Astrocyte of the cerebellum (primary cell): ENCODE measurements at regions not wholly inside any gene's neighbourhood (a gene's known extent, or its start where the extent isn't known, plus 50 kb on each side); places are given as distances from the start of the nearest gene placed in this dataset.

Source experiments
- DNase-seq: peaks from one replicate; pipeline ENCODE4 v3.0.0-alpha.2; 2011; ENCODE audit warnings: low read depth
- H3K4me3 ChIP-seq: 2 replicates; pipeline ENCODE4 v1.5.1; 2011; ENCODE audit warnings: mild to moderate bottlenecking, low read depth, low read length, moderate library complexity
- in situ Hi-C: cut with HindIII; loops from 2 replicates; pipeline ENCODE4 v1.10.0; 2017; ENCODE audit warnings: low sequenced_read_pairs
- TF ChIP-seq, protein P1 (sequence below): IDR thresholded peaks from 2 replicates; pipeline ENCODE4 v1.5.1; 2012; ENCODE audit warnings: low read length, low read depth, moderate library complexity, mild to moderate bottlenecking; ENCODE audit errors: missing control alignments

DNA sequence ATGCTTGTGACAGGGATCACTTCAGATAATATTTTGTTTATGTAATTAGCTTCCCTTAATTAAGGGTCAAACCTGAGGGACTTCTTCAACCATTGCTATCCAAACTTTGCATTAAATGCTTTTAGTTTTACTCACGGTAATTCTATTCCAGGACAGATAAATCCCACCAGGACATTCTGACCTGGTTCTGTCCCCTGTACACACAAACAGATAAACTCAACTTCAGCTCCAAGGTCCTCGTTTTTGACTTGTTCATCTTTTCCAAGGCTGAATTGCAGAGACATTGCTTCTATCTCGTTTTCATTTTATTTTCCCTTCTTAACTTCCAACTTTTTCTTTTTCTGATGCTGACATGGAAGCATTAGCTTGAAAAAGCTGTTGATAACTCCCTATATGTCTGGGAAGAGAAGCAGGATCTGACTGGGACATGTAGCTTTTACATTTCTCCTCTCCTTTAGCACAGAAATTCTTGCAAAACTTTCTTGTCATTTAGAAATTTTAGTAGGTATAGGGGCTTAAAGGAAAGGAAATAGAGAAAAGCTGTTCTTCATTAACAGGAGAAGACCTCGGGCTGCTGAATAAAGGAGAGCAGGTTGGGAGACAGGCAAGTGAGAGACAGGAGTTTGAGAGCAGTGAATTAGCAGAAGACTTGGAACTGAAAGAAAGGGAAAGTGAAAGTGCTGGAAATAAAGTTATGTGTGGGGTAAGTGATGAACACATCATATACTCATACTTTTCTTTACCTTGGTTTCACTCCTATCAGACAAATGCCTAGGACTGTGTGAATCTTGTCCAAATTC is 231.7 kb upstream of the B3GALT2 start:
- in situ Hi-C loops, result no loop called here
- DNase-seq, result no peak

DNA sequence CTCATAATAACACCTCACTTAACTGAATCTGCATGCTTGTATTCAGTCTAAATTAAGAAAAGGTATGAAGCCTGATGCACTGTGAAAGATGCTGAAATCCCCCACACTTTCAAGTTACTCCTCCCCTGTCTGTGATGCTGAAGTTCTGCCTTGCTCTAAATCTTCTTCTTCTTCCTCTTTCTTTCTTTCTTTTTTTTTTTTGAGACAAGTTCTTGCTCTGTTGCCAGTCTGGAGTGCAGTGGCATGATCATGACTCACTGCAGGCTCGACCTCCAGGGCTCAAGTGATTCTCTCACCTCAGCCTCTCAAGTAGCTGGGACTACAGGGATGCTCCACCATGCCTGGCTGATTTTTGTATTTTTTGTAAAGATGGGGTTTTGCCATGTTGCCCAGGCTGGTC is 231.0 kb upstream of the B3GALT2 start:
- TF ChIP-seq, protein P1, sequence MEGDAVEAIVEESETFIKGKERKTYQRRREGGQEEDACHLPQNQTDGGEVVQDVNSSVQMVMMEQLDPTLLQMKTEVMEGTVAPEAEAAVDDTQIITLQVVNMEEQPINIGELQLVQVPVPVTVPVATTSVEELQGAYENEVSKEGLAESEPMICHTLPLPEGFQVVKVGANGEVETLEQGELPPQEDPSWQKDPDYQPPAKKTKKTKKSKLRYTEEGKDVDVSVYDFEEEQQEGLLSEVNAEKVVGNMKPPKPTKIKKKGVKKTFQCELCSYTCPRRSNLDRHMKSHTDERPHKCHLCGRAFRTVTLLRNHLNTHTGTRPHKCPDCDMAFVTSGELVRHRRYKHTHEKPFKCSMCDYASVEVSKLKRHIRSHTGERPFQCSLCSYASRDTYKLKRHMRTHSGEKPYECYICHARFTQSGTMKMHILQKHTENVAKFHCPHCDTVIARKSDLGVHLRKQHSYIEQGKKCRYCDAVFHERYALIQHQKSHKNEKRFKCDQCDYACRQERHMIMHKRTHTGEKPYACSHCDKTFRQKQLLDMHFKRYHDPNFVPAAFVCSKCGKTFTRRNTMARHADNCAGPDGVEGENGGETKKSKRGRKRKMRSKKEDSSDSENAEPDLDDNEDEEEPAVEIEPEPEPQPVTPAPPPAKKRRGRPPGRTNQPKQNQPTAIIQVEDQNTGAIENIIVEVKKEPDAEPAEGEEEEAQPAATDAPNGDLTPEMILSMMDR, result no peak
- H3K4me3 ChIP-seq, result no peak overlapping the region
- no peak for DNase-seq
- in situ Hi-C loops, result no loop called here

More for the DNA sequence above, 231.7 kb upstream of the B3GALT2 start:
- no peak overlapping the region for H3K4me3 ChIP-seq
- TF ChIP-seq, protein P1, result no peak

GRCh38 chr1:193416226-193417024 is 230.0 kb upstream of the B3GALT2 start:
- no peak overlapping the region for H3K4me3 ChIP-seq
- TF ChIP-seq, protein P1, result no peak
- in situ Hi-C loops, result no loop called here
- DNase-seq, result no peak

DNA sequence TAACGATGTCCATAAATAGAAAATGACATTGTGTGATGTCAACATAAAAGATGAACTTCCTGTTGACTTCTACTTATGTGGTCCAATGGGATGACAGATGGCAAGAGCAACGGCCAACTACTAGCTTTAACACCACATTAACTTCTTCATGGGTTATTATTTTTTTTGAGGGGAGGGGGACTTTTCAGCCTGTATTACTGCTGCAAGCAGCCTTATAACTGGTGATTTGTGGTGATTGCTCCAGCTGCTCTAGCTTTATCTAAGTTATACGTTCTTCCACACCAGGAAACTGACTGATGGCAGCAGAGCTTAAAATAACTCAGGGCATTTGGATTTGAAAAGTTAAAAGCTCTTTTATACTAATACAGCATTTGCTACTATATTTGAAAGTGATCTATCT is 228.8 kb upstream of the B3GALT2 start:
- no peak for DNase-seq
- H3K4me3 ChIP-seq, result no peak overlapping the region
- TF ChIP-seq, protein P1, result no peak
- in situ Hi-C loops, result no loop called here

DNA sequence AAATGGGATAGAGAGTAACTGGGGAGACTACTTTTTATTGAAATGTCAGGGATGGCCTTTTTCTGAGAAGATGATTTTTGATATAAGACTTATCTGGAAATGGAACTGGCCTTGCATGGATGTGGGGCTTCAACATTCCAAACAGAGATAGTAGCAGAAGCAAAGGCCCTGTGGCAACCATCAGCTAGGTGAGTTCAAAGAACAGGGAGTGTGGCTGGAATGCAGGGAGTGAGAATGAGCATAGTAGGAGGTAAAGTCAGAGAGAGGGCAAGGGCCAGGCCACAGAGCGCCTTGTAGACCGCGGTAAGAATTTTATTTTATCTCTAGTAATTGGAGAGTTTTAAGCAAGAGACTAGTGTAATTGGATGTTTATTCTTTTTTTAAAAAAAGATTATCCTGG is 227.0 kb upstream of the B3GALT2 start:
- in situ Hi-C loops, result no loop called here
- TF ChIP-seq, protein P1, result no peak
- H3K4me3 ChIP-seq, result no peak overlapping the region
- no peak for DNase-seq

- DNase-seq, result no peak
- TF ChIP-seq, protein P1, result no peak
- no peak overlapping the region for H3K4me3 ChIP-seq
- in situ Hi-C loops, result no loop called here
Observed at GRCh38 chr1:193412748-193413147, 226.3 kb upstream of the B3GALT2 start.
